ENCODE measurements at regions not wholly inside any gene's neighbourhood (a gene's known extent, or its start where the extent isn't known, plus 50 kb on each side); places are given as distances from the start of the nearest gene placed in this dataset.

DNA sequence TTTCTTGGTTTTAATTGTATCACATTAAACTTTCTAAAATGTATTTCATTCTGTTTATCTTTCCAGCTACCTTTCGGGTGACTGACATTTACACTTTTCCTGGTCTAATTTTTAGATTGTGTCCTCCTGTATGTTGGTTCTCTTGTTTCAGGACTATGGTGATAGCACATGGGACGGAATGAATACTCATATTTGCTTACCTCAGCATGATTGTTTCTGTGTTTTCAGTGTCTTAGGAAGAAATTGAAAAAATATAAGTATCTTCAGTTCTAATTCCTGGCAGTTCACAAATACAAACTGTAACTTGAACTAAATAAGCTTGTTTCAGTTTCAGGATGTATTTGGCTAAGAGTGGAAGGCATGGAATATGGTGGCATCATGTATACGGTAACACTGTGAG, 80.1 kb upstream of the ROBO1 start:
- TF ChIP-seq, protein P1, sequence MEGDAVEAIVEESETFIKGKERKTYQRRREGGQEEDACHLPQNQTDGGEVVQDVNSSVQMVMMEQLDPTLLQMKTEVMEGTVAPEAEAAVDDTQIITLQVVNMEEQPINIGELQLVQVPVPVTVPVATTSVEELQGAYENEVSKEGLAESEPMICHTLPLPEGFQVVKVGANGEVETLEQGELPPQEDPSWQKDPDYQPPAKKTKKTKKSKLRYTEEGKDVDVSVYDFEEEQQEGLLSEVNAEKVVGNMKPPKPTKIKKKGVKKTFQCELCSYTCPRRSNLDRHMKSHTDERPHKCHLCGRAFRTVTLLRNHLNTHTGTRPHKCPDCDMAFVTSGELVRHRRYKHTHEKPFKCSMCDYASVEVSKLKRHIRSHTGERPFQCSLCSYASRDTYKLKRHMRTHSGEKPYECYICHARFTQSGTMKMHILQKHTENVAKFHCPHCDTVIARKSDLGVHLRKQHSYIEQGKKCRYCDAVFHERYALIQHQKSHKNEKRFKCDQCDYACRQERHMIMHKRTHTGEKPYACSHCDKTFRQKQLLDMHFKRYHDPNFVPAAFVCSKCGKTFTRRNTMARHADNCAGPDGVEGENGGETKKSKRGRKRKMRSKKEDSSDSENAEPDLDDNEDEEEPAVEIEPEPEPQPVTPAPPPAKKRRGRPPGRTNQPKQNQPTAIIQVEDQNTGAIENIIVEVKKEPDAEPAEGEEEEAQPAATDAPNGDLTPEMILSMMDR (IDR thresholded peaks at IDR 0.05) = no peak
- no peak for TF ChIP-seq POLR2A (IDR thresholded peaks at IDR 0.05; ENCODE audit: low read depth)

Data from esophagus muscularis mucosa (tissue), 3 donors.